ENCODE measurements at regions not wholly inside any gene's neighbourhood (a gene's known extent, or its start where the extent isn't known, plus 50 kb on each side); places are given as distances from the start of the nearest gene placed in this dataset.
"Not testable (repeated sequence)": the region's sequence is repeated elsewhere in the genome, so short reads cannot be mapped to it uniquely, and the experiment has no call there.

DNA sequence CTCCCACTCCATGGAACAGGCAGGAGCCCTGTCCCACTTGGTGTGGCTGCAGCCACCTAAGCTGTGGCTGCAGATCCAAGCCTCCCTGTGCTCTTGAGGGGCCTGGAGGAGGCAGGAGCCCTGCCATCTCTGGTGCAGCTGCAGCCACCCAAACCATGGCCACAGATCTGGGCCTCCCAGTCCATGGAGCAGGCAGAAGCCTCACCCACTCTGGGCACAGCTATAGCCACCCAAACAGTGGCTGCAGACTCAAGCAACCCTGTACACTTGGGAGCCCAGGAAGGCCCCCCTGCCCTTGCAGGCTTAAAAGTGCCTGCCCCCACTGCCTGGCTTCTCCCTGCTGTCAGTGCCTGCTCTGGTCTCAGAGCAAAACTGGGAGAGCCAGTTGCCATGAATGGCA, 320.3 kb downstream of the RFPL4B start:
- no peak overlapping the region for H3K4me3 ChIP-seq (ENCODE audit: low read depth, low read length)
- H3K36me3 ChIP-seq (replicated peaks) = no peaks in the 10 kb centered on the region
- no peak for DNase-seq
- TF ChIP-seq CTCF (IDR thresholded peaks at IDR 0.05; ENCODE audit: low read depth, low read length, missing control alignments) = no peak
- H3K27ac ChIP-seq = no peak overlapping the region
- H3K27me3 ChIP-seq (replicated peaks) = no peaks in the 10 kb centered on the region
- in situ Hi-C loops (cut with HindIII; ENCODE audit: low pct_ligation_motif_present, low sequenced_read_pairs) = no loop called here

- Histone ChIP-seq H3K27ac (no peak overlapping the region), H3K4me3 (ENCODE audit: low read depth, low read length) (no peak overlapping the region), H3K36me3 (replicated peaks) (no peaks in the 10 kb centered on the region), H3K27me3 (replicated peaks) (no peaks in the 10 kb centered on the region)
- no peak for TF ChIP-seq CTCF (IDR thresholded peaks at IDR 0.05; ENCODE audit: low read depth, low read length, missing control alignments)
- in situ Hi-C loops (cut with HindIII; ENCODE audit: low pct_ligation_motif_present, low sequenced_read_pairs) = no loop called here
- no peak for DNase-seq
Observed at GRCh38 chr6:112680091-112680490, 333.0 kb downstream of the RFPL4B start.

GRCh38 chr6:112682071-112682470, 334.9 kb downstream of the RFPL4B start:
- DNase-seq = no peak
- no peaks in the 10 kb centered on the region for H3K27me3 ChIP-seq (replicated peaks)
- H3K27ac ChIP-seq = no peak overlapping the region
- TF ChIP-seq CTCF (IDR thresholded peaks at IDR 0.05; ENCODE audit: low read depth, low read length, missing control alignments) = no peak
- in situ Hi-C loops (cut with HindIII; ENCODE audit: low pct_ligation_motif_present, low sequenced_read_pairs) = no loop called here
- H3K36me3 ChIP-seq (replicated peaks) = no peaks in the 10 kb centered on the region
- no peak overlapping the region for H3K4me3 ChIP-seq (ENCODE audit: low read depth, low read length)

- H3K4me3 ChIP-seq (ENCODE audit: low read depth, low read length) = no peak overlapping the region
- in situ Hi-C loops (cut with HindIII; ENCODE audit: low pct_ligation_motif_present, low sequenced_read_pairs) = no loop called here
- H3K27me3 ChIP-seq (replicated peaks) = no peaks in the 10 kb centered on the region
- H3K27ac ChIP-seq = no peak overlapping the region
- H3K36me3 ChIP-seq (replicated peaks) = no peaks in the 10 kb centered on the region
- TF ChIP-seq CTCF (IDR thresholded peaks at IDR 0.05; ENCODE audit: low read depth, low read length, missing control alignments) = no peak
- DNase-seq = no peak
Observed at GRCh38 chr6:112683106-112683505, 336.0 kb downstream of the RFPL4B start.

DNA sequence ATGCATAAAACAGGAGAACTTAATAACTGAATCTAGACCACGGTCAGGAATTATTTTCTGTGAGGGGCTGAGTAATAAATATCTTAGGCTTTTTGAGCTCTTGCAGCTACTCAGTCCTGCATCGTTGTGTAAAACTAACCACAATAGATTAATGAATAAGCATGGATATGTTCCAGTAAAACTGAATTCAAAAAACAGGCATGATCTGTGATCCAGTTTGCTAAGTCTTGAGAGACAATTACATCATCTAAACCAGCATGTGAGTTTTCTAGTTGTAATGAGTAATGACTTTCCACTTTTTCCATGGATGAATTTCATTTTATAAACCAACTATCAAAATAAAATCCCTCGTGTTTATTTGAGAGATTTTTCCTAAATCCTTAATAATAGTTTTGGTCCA, 336.8 kb downstream of the RFPL4B start:
- peak overlapping the region; percentile 16 for H3K27ac ChIP-seq
- peak; percentile 28 for DNase-seq
- in situ Hi-C loops (cut with HindIII; ENCODE audit: low pct_ligation_motif_present, low sequenced_read_pairs) = no loop called here

DNA sequence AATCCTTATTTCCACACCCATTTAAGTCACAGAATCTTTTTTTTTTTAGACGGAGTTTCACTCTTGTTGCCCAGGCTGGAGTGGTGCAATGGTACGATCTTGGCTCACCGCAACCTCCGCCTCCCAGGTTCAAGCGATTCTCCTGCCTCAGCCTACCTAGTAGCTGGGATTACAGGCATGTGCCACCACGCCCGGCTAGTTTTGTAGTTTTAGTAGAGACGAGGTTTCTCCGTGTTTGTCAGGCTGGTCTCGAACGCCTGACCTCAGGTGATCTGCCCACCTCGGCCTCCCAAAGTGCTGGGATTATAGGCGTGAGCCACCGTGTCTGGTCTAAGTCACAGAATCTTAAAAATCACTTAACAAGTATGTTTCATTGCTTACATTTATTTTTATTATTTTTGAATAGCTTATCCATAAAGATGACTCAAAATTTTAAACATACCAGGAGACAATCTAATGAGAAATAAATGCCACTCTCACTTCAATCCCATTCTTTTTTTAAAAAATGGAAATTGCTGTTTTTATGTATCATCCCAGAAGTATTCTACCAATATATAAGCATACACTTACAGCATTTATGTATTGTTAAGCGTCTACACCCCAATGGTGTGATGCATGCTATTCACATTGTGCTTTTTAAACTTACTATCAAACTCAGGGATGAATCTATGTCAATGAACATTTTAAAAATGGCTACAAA, 338.5 kb downstream of the RFPL4B start:
- H3K4me3 ChIP-seq (ENCODE audit: low read depth, low read length); in situ Hi-C loops (cut with HindIII; ENCODE audit: low pct_ligation_motif_present, low sequenced_read_pairs); H3K36me3 ChIP-seq (replicated peaks); H3K27me3 ChIP-seq (replicated peaks); DNase-seq; H3K27ac ChIP-seq: not testable (repeated sequence)

More for the DNA sequence above, 336.8 kb downstream of the RFPL4B start:
- Histone ChIP-seq H3K27me3 (replicated peaks) (no peaks in the 10 kb centered on the region), H3K36me3 (replicated peaks) (no peaks in the 10 kb centered on the region), H3K4me3 (ENCODE audit: low read depth, low read length) (no peak overlapping the region)
- TF ChIP-seq CTCF (IDR thresholded peaks at IDR 0.05; ENCODE audit: low read depth, low read length, missing control alignments) = no peak

DNA sequence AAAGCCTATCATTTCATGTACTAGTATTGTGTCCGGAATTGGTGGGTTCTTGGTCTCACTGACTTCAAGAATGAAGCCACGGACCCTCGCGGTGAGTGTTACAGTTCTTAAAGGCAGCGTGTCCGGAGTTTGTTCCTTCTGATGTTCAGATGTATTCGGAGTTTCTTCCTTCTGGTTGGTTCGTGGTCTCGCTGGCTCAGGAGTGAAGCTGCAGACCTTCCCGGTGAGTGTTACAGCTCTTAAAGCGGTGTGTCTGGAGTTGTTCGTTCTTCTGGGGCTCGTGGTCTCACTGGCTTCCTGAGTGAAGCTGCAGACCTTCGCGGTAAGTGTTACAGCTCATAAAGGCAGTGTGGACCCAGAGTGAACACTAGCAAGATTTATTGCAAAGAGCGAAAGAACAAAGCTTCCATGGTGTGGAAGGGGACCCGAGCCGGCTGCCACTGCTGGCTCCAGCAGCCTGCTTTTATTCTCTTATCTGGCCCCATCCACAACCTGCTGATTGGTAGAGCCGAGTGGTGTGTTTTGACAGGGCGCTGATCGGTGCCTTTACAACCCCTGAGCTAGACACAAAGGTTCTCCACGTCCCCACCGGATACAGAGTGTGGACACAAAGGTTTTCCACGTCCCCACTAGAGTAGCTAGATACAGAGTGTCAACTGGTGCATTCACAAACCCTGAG, 341.5 kb downstream of the RFPL4B start:
- H3K27me3 ChIP-seq (replicated peaks); H3K36me3 ChIP-seq (replicated peaks); H3K27ac ChIP-seq; in situ Hi-C loops (cut with HindIII; ENCODE audit: low pct_ligation_motif_present, low sequenced_read_pairs); DNase-seq; H3K4me3 ChIP-seq (ENCODE audit: low read depth, low read length): not testable (repeated sequence)

DNA sequence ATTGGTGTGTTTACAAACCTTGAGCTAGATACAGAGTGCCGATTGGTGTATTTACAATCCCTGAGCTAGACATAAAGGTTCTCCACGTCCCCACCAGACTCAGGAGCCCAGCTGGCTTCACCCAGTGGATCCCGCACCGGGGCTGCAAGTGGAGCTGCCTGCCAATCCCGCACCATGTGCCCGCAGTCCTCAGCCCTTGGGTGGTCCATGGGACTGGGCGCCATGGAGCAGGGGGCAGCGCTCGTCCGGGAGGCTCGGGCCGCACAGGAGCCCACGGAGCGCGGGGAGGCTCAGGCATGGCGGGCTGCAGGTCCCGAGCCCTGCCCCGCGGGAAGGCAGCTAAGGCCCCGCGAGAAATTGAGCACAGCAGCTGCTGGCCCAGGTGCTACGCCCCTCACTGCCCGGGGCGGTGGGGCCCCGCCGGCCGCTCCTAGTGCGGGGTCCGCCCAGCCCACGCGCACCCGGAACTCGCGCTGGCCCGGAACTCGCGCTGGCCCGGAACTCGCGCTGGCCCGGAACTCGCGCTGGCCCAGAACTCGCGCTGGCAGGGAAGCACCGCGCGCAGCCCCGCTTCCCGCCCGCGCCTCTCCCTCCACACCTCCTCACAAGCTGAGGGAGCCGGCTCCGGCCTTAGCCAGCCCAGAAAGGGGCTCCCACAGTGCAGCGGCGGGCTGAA, 342.2 kb downstream of the RFPL4B start:
- H3K36me3 ChIP-seq (replicated peaks); H3K4me3 ChIP-seq (ENCODE audit: low read depth, low read length); H3K27ac ChIP-seq; in situ Hi-C loops (cut with HindIII; ENCODE audit: low pct_ligation_motif_present, low sequenced_read_pairs); H3K27me3 ChIP-seq (replicated peaks); DNase-seq: not testable (repeated sequence)
